Ectodermal cell (in vitro differentiated cells): ENCODE measurements at regions not wholly inside any gene's neighbourhood (a gene's known extent, or its start where the extent isn't known, plus 50 kb on each side); places are given as distances from the start of the nearest gene placed in this dataset.

Experiments used
- H3K27ac ChIP-seq: 2 replicates; pipeline ENCODE4 v1.7.0; 2013; ENCODE audit warnings: mild to moderate bottlenecking, low read depth, low read length; ENCODE audit not compliant: insufficient read depth, poor library complexity, severe bottlenecking
- H3K27me3 ChIP-seq: 2 replicates; pipeline ENCODE4 v1.7.0; 2013; ENCODE audit warnings: mild to moderate bottlenecking, low read length; ENCODE audit not compliant: insufficient read depth, control insufficient read depth, poor library complexity, severe bottlenecking
- H3K36me3 ChIP-seq: one replicate; pipeline ENCODE4 v1.7.0; 2013; ENCODE audit warnings: low read length; ENCODE audit not compliant: control insufficient read depth, insufficient read depth
- H3K4me1 ChIP-seq: one replicate; pipeline ENCODE4 v1.7.0; 2013; ENCODE audit warnings: low read length; ENCODE audit not compliant: control insufficient read depth, insufficient read depth
- H3K4me3 ChIP-seq: 2 replicates; pipeline ENCODE4 v1.7.0; 2013; ENCODE audit warnings: low read depth, low read length, control low read depth; ENCODE audit not compliant: insufficient read depth
- H3K9me3 ChIP-seq: 2 replicates; pipeline ENCODE4 v1.7.0; 2013; ENCODE audit warnings: mild to moderate bottlenecking, low read length, moderate library complexity; ENCODE audit not compliant: control insufficient read depth
- WGBS, 2 experiments: methylation state at CpG; one replicate each; pipeline ENCODE4 v1.1.7; 2013; ENCODE audit warnings: missing lambda C conversion rate in 2 of 2; 5-methylcytosine and 5-hydroxymethylcytosine counted together

DNA sequence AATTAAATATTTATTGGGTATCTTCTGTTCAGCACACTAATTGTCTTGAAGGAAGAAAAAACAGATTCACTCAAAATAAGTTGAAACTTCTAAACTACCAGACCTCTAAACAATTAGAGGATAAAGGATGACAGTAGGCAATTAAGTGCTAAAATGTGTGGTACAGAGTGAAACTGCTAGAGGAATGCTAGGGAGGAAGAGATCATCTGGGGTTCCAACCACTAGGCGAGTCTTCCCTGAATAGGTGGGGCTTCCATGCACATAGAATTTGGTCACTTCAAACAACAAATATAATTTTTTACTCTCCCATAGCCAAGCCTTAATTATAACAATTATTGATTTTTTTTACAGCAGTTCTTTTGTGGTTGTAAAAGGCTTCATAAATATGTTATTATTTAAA is 559.0 kb upstream of the ZEB2 start:
- no peak overlapping the region for H3K27ac ChIP-seq
- no peak overlapping the region for H3K4me3 ChIP-seq
- H3K27me3 ChIP-seq: no peaks in the 10 kb centered on the region
- WGBS, 2 experiments: 67 to 100% methylated on average over 1 of the region's 1 CpG
- no peaks in the 10 kb centered on the region for H3K9me3 ChIP-seq
- H3K36me3 ChIP-seq: no peaks in the 10 kb centered on the region
- H3K4me1 ChIP-seq: no peaks in the 10 kb centered on the region

DNA sequence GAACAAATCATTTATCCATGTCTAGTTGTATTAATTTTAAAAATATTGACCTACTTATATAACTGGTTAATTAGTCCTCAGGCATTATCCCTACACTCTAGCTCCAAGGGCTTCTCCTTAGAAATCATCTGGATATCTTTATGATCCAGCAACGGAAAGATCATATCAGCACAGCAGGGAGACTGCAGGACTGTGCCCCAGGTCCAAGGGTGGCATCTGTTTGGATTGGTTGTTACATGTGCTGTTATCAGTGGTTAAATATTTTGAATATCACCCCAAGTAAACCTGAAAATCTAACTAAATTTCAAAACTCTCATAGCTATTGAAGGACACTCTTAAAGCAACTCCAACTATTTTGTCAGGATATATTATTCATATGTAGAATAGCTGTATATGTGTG is 556.2 kb upstream of the ZEB2 start:
- Histone ChIP-seq H3K27me3 (no peaks in the 10 kb centered on the region), H3K9me3 (no peaks in the 10 kb centered on the region), H3K36me3 (no peaks in the 10 kb centered on the region), H3K27ac (no peak overlapping the region), H3K4me1 (no peaks in the 10 kb centered on the region), H3K4me3 (no peak overlapping the region)
- 100% methylated on average over 1 of the region's 1 CpG for WGBS, 2 experiments

DNA sequence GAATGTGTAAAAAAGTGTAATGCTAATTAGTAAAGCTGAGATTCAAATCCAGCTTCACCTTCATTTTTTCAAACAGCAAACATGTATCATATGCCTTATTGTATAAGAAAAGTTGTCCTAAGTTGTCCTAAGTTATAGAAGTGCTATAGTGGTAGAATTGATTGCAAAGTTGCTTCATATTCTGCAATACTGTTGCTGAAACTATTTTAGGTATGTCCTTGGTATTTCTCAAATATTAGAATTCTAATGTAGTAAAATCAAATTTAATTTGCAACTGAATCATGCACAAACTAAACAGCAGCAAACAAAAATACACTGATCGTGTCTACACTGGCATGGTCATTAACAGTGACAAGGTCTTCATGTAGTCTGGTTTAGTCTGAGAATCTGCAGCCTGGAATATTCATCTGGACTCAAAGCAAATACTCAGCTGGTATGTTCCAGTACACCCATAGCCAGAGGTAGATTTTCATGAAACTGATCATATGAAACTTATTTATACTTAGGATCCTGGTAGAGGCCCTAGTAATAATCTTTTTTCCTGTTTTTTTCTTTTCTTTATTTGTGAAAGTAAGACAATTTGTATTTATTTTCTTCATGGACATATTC is 555.6 kb upstream of the ZEB2 start:
- H3K27me3 ChIP-seq: no peaks in the 10 kb centered on the region
- H3K4me3 ChIP-seq: no peak overlapping the region
- H3K4me1 ChIP-seq: no peaks in the 10 kb centered on the region
- 89 to 90% methylated on average over 1 of the region's 1 CpG for WGBS, 2 experiments
- no peaks in the 10 kb centered on the region for H3K9me3 ChIP-seq
- no peaks in the 10 kb centered on the region for H3K36me3 ChIP-seq
- H3K27ac ChIP-seq: no peak overlapping the region

DNA sequence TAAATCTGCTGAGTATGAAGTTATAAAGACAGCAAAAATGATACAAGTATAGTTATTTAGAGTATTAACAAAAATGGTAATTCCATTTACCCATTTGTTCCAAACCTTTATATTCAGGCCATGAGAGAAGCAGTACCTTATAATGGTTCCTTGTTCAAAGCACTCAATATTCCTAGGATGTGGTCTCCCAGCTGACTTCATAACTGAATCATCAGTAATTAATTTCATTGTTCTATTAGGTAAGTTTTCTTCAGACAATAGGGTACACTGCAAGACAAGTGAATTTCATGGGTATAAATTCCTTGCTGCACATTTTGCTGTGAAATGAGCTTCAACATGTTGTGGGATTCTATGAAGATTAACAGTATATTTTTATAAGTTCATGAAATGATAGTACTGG is 550.8 kb upstream of the ZEB2 start:
- Histone ChIP-seq H3K27ac (no peak overlapping the region), H3K9me3 (no peaks in the 10 kb centered on the region), H3K36me3 (no peaks in the 10 kb centered on the region), H3K27me3 (no peaks in the 10 kb centered on the region), H3K4me3 (no peak overlapping the region), H3K4me1 (no peaks in the 10 kb centered on the region)

DNA sequence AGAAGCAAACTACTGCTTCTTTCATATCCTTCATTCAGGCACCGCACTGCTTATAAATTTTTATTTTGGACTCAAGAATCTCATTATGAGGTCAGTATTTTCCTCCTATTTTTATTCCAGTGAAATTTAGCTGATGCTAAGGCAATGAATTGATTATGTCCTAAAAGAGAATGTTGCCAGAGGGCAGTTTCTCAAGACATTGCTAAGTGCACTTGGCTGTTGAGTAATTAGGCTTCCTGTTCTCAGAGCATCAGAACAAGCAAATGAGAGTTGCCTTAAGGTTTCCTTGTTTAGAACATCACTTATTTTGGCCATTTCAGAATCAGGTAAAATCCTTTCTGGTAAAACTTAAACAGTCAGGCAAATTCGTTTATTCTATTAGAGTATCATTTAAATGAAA is 548.6 kb upstream of the ZEB2 start:
- H3K36me3 ChIP-seq: no peaks in the 10 kb centered on the region
- H3K4me3 ChIP-seq: no peak overlapping the region
- WGBS, 2 experiments: 93 to 100% methylated on average over 1 to 2 of the region's 2 CpGs
- no peaks in the 10 kb centered on the region for H3K27me3 ChIP-seq
- no peak overlapping the region for H3K27ac ChIP-seq
- no peaks in the 10 kb centered on the region for H3K4me1 ChIP-seq
- H3K9me3 ChIP-seq: no peaks in the 10 kb centered on the region

DNA sequence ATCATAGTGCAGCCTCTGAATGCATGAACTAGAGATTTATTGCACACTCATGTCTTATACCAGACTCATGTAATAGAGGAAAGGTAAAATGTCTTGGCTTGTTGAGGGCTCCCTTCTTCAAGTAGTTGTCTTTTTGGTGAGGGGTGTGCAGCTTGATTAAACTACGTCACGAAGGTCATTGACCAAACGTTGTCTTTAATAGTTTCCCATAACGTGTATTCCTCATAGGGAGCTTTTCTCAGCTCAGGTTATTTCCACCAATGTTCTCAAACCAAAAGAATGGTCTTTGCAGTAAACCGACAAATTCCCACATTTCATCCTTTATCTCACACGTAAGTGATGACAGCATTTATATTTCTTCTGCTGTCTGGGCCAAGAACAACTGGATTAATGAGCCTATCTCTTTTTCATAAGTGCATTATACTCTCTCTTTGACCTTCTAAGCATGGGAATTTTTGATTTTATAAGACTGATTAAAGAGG is 547.7 kb upstream of the ZEB2 start:
- no peaks in the 10 kb centered on the region for H3K4me1 ChIP-seq
- no peak overlapping the region for H3K27ac ChIP-seq
- H3K27me3 ChIP-seq: no peaks in the 10 kb centered on the region
- WGBS, 2 experiments: 95 to 98% methylated on average over 6 of the region's 6 CpGs
- no peak overlapping the region for H3K4me3 ChIP-seq
- H3K9me3 ChIP-seq: no peaks in the 10 kb centered on the region
- no peaks in the 10 kb centered on the region for H3K36me3 ChIP-seq

DNA sequence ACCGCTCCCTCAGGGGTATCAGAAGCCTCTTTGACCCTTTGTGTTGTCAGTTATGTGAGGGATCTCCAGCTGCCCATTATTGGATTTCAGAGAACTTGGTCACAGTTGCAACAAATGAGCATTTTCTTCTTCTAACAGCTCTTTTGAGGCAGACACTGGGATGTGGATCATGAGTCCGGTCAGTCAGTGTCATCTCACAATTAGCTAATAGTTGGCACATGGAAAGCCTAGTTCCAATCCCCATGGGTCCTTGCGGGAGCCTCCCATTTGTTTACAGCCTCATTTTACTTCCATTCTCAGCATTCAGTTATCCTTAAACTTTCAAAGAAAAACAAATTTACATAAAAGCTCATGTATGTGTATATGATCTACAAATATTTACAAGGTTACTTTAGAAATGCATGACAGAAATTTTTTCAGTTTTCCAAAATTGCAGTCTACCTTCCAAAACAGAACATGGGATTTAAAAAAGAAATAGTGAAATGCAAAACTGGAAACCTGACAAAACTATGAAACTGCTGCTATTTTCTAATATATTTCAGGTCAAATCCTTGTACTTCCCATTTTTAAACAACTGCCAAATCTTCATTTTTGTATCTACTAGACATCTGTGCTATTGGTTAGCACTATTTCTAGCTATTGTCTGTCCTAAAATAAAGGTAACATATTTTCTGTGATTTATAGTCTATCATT is 547.1 kb upstream of the ZEB2 start:
- no peaks in the 10 kb centered on the region for H3K9me3 ChIP-seq
- no peak overlapping the region for H3K27ac ChIP-seq
- no peaks in the 10 kb centered on the region for H3K36me3 ChIP-seq
- H3K4me1 ChIP-seq: no peaks in the 10 kb centered on the region
- no peak overlapping the region for H3K4me3 ChIP-seq
- H3K27me3 ChIP-seq: no peaks in the 10 kb centered on the region
- 57 to 62% methylated on average over 3 of the region's 3 CpGs for WGBS, 2 experiments

DNA sequence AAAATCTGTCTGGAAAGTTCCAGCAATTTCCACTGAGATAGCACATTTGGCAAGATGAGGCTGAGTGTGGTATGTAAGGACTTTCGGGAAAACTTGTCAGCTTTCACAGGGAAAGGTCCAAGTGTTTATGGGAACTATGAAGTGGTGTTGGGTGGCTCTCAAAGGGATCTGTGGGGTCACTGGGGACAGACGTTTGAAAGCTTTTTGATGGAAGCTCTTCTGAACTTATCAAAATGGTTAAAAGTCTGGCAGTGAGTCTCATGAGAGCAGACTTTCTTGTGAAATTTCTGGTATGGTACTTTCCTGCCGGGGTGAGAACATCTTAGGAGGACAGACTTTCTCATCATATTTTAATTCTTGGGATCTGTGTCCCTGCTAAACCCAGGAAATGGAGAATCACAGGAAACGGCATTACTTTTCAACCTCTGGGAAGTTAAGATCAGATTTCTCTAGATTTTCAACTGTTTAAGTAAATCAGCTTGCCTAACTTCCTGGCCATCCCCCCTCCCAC is 546.3 kb upstream of the ZEB2 start:
- H3K4me1 ChIP-seq: no peaks in the 10 kb centered on the region
- 86 to 90% methylated on average over 4 of the region's 4 CpGs for WGBS, 2 experiments
- H3K27me3 ChIP-seq: no peaks in the 10 kb centered on the region
- no peaks in the 10 kb centered on the region for H3K9me3 ChIP-seq
- H3K36me3 ChIP-seq: no peaks in the 10 kb centered on the region
- H3K27ac ChIP-seq: no peak overlapping the region
- no peak overlapping the region for H3K4me3 ChIP-seq

DNA sequence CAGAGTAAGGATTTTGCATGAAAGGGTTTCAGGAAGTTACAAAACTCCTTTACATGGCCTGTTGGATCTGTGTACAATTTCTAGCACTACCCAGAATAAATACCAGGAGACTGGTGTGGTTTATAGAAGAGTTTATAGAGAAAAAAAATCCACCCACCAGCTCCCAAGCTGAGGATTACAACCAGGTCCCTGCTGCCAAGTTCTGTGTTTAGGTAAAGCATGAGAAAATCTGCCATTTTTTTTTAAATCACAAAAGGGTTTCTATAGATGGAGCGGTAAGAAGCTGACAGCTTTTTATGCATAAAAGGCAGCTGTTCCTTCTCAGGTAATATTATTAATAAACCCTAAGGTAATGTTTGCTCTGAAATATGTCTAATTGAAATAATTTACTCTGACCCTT is 545.4 kb upstream of the ZEB2 start:
- Histone ChIP-seq H3K27ac (no peak overlapping the region), H3K9me3 (no peaks in the 10 kb centered on the region), H3K36me3 (no peaks in the 10 kb centered on the region), H3K4me1 (no peaks in the 10 kb centered on the region), H3K27me3 (no peaks in the 10 kb centered on the region), H3K4me3 (no peak overlapping the region)
- 88% methylated on average over 1 of the region's 1 CpG; no CpG with 5 or more reads in 1 of the 2 experiments for WGBS, 2 experiments

DNA sequence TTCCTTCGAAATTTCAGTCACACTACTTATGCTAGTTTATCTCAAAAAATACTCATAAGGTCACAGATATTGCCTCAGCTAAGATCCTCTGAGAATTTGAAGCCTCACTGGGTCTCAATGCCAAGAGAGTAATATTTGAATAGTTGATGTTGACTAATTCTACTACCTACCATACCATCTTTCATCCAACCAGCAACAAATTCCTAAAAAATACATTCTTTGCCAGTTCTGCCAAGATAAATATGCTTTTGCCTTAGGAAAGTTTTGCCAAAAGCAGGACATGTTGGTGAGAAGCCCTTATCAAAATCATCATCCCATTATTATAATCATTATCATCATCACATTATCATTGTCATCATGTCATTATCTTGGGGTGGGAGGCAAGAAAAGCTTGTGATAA is 544.6 kb upstream of the ZEB2 start:
- no peaks in the 10 kb centered on the region for H3K27me3 ChIP-seq
- no peaks in the 10 kb centered on the region for H3K36me3 ChIP-seq
- no peak overlapping the region for H3K4me3 ChIP-seq
- WGBS, 2 experiments: 83% methylated on average over 1 of the region's 1 CpG; no CpG with 5 or more reads in 1 of the 2 experiments
- H3K27ac ChIP-seq: no peak overlapping the region
- no peaks in the 10 kb centered on the region for H3K4me1 ChIP-seq
- no peaks in the 10 kb centered on the region for H3K9me3 ChIP-seq
